ENCODE measurements at regions not wholly inside any gene's neighbourhood (a gene's known extent, or its start where the extent isn't known, plus 50 kb on each side); places are given as distances from the start of the nearest gene placed in this dataset.

GRCh38 chr12:82027612-82028011, 268.5 kb upstream of the PPFIA2 start (continued):
- TF ChIP-seq ZC3H11A (IDR thresholded peaks at IDR 0.05; ENCODE audit: low read depth, low read length) = no peak
- TF ChIP-seq ZBTB34 (CRISPR knock-in tag; IDR thresholded peaks at IDR 0.05) = no peak
- TF ChIP-seq E2F5 (CRISPR knock-in tag; IDR thresholded peaks at IDR 0.05) = no peak
- no peak for TF ChIP-seq MAFF (IDR thresholded peaks at IDR 0.05; ENCODE audit: low read length)
- TF ChIP-seq ARHGAP35 (IDR thresholded peaks at IDR 0.05; ENCODE audit: partially characterized antibody) = no peak
- TF ChIP-seq ZNF699 (CRISPR knock-in tag; IDR thresholded peaks at IDR 0.05; ENCODE audit: insufficient replicate concordance) = no peak
- no peak for TF ChIP-seq ZNF561 (CRISPR knock-in tag; conservative IDR thresholded peaks at IDR 0.05)
- TF ChIP-seq LEF1 (IDR thresholded peaks at IDR 0.05) = no peak

GRCh38 chr12:82025462-82025861, 266.3 kb upstream of the PPFIA2 start:
- WGBS (ENCODE audit: insufficient coverage, low coverage, missing lambda C conversion rate) = 0% methylated on average over 7 of the region's 7 CpGs
- Histone ChIP-seq H3K9me1 (ENCODE audit: control insufficient read depth, insufficient read depth, low read length) (no peaks in the 10 kb centered on the region), H3K36me3 (ENCODE audit: control insufficient read depth, insufficient read depth, low read length) (no peaks in the 10 kb centered on the region), H3K4me2 (ENCODE audit: insufficient read depth, low read length) (no peak overlapping the region), H3K4me1 (replicated peaks in 1 of 2; ENCODE audit: control insufficient read depth in 2 of 2, insufficient read depth in 2 of 2, low read length in 2 of 2) (no peaks in the 10 kb centered on the region), H3K79me2 (ENCODE audit: control insufficient read depth, insufficient read depth, low read length) (no peaks in the 10 kb centered on the region), H3K27ac (ENCODE audit: extremely low read depth, low read depth, low read length) (no peak overlapping the region), H2AFZ (ENCODE audit: low read depth, low read length) (no peak overlapping the region), H3K9me3 (replicated peaks; ENCODE audit: control insufficient read depth, insufficient read depth, low read depth, low read length) (no peaks in the 10 kb centered on the region), H4K20me1 (replicated peaks; ENCODE audit: control insufficient read depth, insufficient read depth, low read length) (no peaks in the 10 kb centered on the region), H3K4me3 (no peak overlapping the region), H3K27me3 (ENCODE audit: control insufficient read depth in 2 of 2, insufficient read depth in 2 of 2, low read length in 2 of 2) (no peaks in the 10 kb centered on the region), H3K9ac (ENCODE audit: insufficient read depth in 1 of 2, low read depth in 2 of 2, low read length in 2 of 2) (no peak overlapping the region)
- no peak for DNase-seq (ENCODE audit: extremely low read depth in 1 of 4, low spot score in 3 of 4)
- in situ Hi-C loops (cut with MboI) = no loop called here
- ChIA-PET CTCF (ENCODE audit: low intra/inter-chr PET ratio) (no interaction called here), POLR2A (no interaction called here)
- intact Hi-C loops (cut with micrococcal nuclease) = no loop called here
- ATAC-seq = no peak
- FAIRE-seq = no peak
- no TSS peak for BruUV-seq (replicated peaks)
- TF ChIP-seq JUNB (CRISPR knock-in tag; conservative IDR thresholded peaks at IDR 0.05) (no peak), ZNF197 (CRISPR knock-in tag; IDR thresholded peaks at IDR 0.05; ENCODE audit: low read depth) (no peak), TAF7 (tag; IDR thresholded peaks at IDR 0.05) (no peak), CHCHD3 (CRISPR knock-in tag; IDR thresholded peaks at IDR 0.05) (no peak), ZBTB43 (CRISPR knock-in tag; IDR thresholded peaks at IDR 0.05) (no peak), MED1 (CRISPR knock-in tag; IDR thresholded peaks at IDR 0.05; ENCODE audit: borderline replicate concordance) (no peak), CTBP1 (IDR thresholded peaks at IDR 0.05; ENCODE audit: borderline replicate concordance) (no peak), PTRF (tag; IDR thresholded peaks at IDR 0.05) (no peak), ZNF77 (CRISPR knock-in tag; IDR thresholded peaks at IDR 0.05) (no peak), ZNF561 (CRISPR knock-in tag; conservative IDR thresholded peaks at IDR 0.05) (no peak), RBFOX2 (IDR thresholded peaks at IDR 0.05; ENCODE audit: low read depth, low read length) (no peak), GTF2B (IDR thresholded peaks at IDR 0.05; ENCODE audit: extremely low read depth, insufficient read length) (no peak), ERF (CRISPR knock-in tag; IDR thresholded peaks at IDR 0.05) (no peak)

All from K562 (cell line).